ENCODE measurements at regions not wholly inside any gene's neighbourhood (a gene's known extent, or its start where the extent isn't known, plus 50 kb on each side); places are given as distances from the start of the nearest gene placed in this dataset.

- ChIA-PET CTCF (no interaction called here), POLR2A (no interaction called here)
- WGBS (ENCODE audit: missing lambda C conversion rate) = 81% methylated on average over 1 of the region's 1 CpG
- no peak overlapping the region for H3K27ac ChIP-seq
- H3K9me3 ChIP-seq = no peaks in the 10 kb centered on the region
- TF ChIP-seq CBX2 (IDR thresholded peaks at IDR 0.05; ENCODE audit: borderline replicate concordance, low read depth) (no peak), RAD21 (conservative IDR thresholded peaks at IDR 0.05 in 1 of 2, IDR thresholded peaks at IDR 0.05 in 1 of 2) (no peak), EHMT2 (IDR thresholded peaks at IDR 0.05; ENCODE audit: low read depth) (no peak), RARB (CRISPR knock-in tag; IDR thresholded peaks at IDR 0.05) (no peak), NFE2L2 (conservative IDR thresholded peaks at IDR 0.05; ENCODE audit: low read length) (no peak)
- ATAC-seq = no peak
- H3K4me2 ChIP-seq = no peak overlapping the region
- no peaks in the 10 kb centered on the region for H3K4me1 ChIP-seq
- no peak for DNase-seq (ENCODE audit: low read depth in 1 of 2, low spot score in 1 of 2)
- FAIRE-seq = no peak
- H3K4me3 ChIP-seq = no peak overlapping the region
Measured at GRCh38 chr13:87042946-87043345, 628.2 kb upstream of the SLITRK5 start.

- Histone ChIP-seq H3K4me3 (no peak overlapping the region), H3K9me3 (no peaks in the 10 kb centered on the region), H3K4me1 (no peaks in the 10 kb centered on the region), H3K4me2 (no peak overlapping the region), H3K27ac (no peak overlapping the region)
- TF ChIP-seq RCOR1 (IDR thresholded peaks at IDR 0.05; ENCODE audit: low read depth, low read length) = no peak
- TF ChIP-seq PBX3 (IDR thresholded peaks at IDR 0.05) = no peak
- TF ChIP-seq HES2 (IDR thresholded peaks at IDR 0.05) = no peak
- no peak for TF ChIP-seq TFCP2L1 (CRISPR knock-in tag; IDR thresholded peaks at IDR 0.05)
- ATAC-seq (no peak), DNase-seq (ENCODE audit: low read depth in 1 of 2, low spot score in 1 of 2) (no peak), FAIRE-seq (no peak)
- ChIA-PET POLR2A (no interaction called here), CTCF (no interaction called here)
- WGBS (ENCODE audit: missing lambda C conversion rate) = 2% methylated on average over 2 of the region's 4 CpGs
Measured at GRCh38 chr13:87052731-87053130, 618.4 kb upstream of the SLITRK5 start.

- no peak for FAIRE-seq
- POLR2A ChIA-PET = no interaction called here
- CTCF ChIA-PET = no interaction called here
- Histone ChIP-seq H3K4me3 (no peak overlapping the region), H3K27ac (no peak overlapping the region), H3K9me3 (no peaks in the 10 kb centered on the region), H3K4me2 (no peak overlapping the region), H3K4me1 (no peaks in the 10 kb centered on the region)
- no peak for TF ChIP-seq POLR2A (IDR thresholded peaks at IDR 0.05; ENCODE audit: low read length)
- TF ChIP-seq BHLHE40 (IDR thresholded peaks at IDR 0.05; ENCODE audit: low read depth, low read length) = no peak
- no peak for TF ChIP-seq HOXA7 (CRISPR knock-in tag; IDR thresholded peaks at IDR 0.05)
- TF ChIP-seq HOXB5 (CRISPR knock-in tag; IDR thresholded peaks at IDR 0.05) = no peak
- no peak for TF ChIP-seq NFE2L2 (conservative IDR thresholded peaks at IDR 0.05; ENCODE audit: low read length)
- TF ChIP-seq CHD2 (IDR thresholded peaks at IDR 0.05; ENCODE audit: low read length, partially characterized antibody) = no peak
- TF ChIP-seq ELK1 (IDR thresholded peaks at IDR 0.05; ENCODE audit: low read depth, low read length) = no peak
- TF ChIP-seq KDM1A (IDR thresholded peaks at IDR 0.05; ENCODE audit: low read depth) = no peak
- no peak for TF ChIP-seq E2F6 (IDR thresholded peaks at IDR 0.05; ENCODE audit: borderline replicate concordance, low read depth)
- TF ChIP-seq HDAC2 (IDR thresholded peaks at IDR 0.05) = no peak
- 12% methylated on average over 3 of the region's 3 CpGs for WGBS (ENCODE audit: missing lambda C conversion rate)
- DNase-seq (ENCODE audit: low read depth in 1 of 2, low spot score in 1 of 2) = no peak
- ATAC-seq = no peak
Measured at GRCh38 chr13:87057807-87058520, 613.2 kb upstream of the SLITRK5 start.

- ATAC-seq (no peak), FAIRE-seq (no peak), DNase-seq (ENCODE audit: low read depth in 1 of 2, low spot score in 1 of 2) (no peak)
- 29% methylated on average over 5 of the region's 5 CpGs for WGBS (ENCODE audit: missing lambda C conversion rate)
- no peak overlapping the region for H3K27ac ChIP-seq
- CTCF ChIA-PET = no interaction called here
- no peak for TF ChIP-seq RNF2 (IDR thresholded peaks at IDR 0.05; ENCODE audit: borderline replicate concordance, low read depth)
- no peaks in the 10 kb centered on the region for H3K9me3 ChIP-seq
- H3K4me1 ChIP-seq = no peaks in the 10 kb centered on the region
- no peak overlapping the region for H3K4me3 ChIP-seq
- POLR2A ChIA-PET = no interaction called here
- H3K4me2 ChIP-seq = no peak overlapping the region
Measured at GRCh38 chr13:87058786-87059329, 612.3 kb upstream of the SLITRK5 start.
